DND-41 (cell line): ENCODE measurements at regions not wholly inside any gene's neighbourhood (a gene's known extent, or its start where the extent isn't known, plus 50 kb on each side); places are given as distances from the start of the nearest gene placed in this dataset.

ENCODE experiments used
- EZH2 ChIP-seq: IDR thresholded peaks from 3 replicates; pipeline ENCODE4 v1.6.1; 2012; ENCODE audit warnings: borderline replicate concordance, low read depth, mild to moderate bottlenecking, moderate library complexity, low read length, inconsistent platforms; ENCODE audit not compliant: severe bottlenecking
- TF ChIP-seq, protein P1 (sequence below): IDR thresholded peaks from 2 replicates; pipeline ENCODE4 v1.5.1; 2012; ENCODE audit warnings: borderline replicate concordance, low read length, moderate library complexity, mild to moderate bottlenecking; ENCODE audit not compliant: poor library complexity, severe bottlenecking; ENCODE audit errors: extremely low read depth

DNA sequence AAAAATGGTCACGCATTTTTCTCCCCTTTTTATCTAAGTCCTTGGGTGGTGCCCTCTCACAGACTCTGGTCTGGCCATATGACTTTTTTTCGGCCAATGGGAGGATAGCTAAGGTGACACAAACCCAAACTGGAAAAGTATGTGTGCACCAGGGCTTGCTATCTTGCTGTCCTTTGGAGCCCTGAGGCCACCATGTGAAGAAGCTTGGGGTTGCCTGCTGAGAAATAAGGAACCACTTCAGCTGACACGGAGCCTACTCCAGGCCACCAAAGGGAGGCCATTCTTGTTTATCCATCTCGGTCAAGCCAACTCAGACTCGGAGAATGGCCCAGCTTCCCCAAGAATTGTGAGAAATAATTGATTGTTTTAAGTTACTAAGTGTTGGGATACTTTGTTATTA, 111.4 kb upstream of the ZFHX3 start:
- TF ChIP-seq, protein P1, sequence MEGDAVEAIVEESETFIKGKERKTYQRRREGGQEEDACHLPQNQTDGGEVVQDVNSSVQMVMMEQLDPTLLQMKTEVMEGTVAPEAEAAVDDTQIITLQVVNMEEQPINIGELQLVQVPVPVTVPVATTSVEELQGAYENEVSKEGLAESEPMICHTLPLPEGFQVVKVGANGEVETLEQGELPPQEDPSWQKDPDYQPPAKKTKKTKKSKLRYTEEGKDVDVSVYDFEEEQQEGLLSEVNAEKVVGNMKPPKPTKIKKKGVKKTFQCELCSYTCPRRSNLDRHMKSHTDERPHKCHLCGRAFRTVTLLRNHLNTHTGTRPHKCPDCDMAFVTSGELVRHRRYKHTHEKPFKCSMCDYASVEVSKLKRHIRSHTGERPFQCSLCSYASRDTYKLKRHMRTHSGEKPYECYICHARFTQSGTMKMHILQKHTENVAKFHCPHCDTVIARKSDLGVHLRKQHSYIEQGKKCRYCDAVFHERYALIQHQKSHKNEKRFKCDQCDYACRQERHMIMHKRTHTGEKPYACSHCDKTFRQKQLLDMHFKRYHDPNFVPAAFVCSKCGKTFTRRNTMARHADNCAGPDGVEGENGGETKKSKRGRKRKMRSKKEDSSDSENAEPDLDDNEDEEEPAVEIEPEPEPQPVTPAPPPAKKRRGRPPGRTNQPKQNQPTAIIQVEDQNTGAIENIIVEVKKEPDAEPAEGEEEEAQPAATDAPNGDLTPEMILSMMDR = no peak
- no peak for TF ChIP-seq EZH2
